GM12873 (cell line): ENCODE measurements at regions not wholly inside any gene's neighbourhood (a gene's known extent, or its start where the extent isn't known, plus 50 kb on each side); places are given as distances from the start of the nearest gene placed in this dataset.

Experiments
- CTCF ChIP-seq: IDR thresholded peaks from 2 replicates; pipeline ENCODE4 v1.5.1; 2012; ENCODE audit warnings: low read depth, mild to moderate bottlenecking, moderate library complexity, low read length, control low read depth; ENCODE audit not compliant: insufficient read depth; ENCODE audit errors: missing control alignments

- no peak for TF ChIP-seq CTCF
Measured at GRCh38 chr9:80831751-80832150, 857.6 kb downstream of the TLE1 start.

- no peak for TF ChIP-seq CTCF
Measured at GRCh38 chr9:80811656-80812055, 877.7 kb downstream of the TLE1 start.

- TF ChIP-seq CTCF = no peak
Measured at GRCh38 chr9:80811003-80811402, 878.3 kb downstream of the TLE1 start.

- TF ChIP-seq CTCF = no peak
Measured at GRCh38 chr9:80806671-80807070, 882.7 kb downstream of the TLE1 start.

DNA sequence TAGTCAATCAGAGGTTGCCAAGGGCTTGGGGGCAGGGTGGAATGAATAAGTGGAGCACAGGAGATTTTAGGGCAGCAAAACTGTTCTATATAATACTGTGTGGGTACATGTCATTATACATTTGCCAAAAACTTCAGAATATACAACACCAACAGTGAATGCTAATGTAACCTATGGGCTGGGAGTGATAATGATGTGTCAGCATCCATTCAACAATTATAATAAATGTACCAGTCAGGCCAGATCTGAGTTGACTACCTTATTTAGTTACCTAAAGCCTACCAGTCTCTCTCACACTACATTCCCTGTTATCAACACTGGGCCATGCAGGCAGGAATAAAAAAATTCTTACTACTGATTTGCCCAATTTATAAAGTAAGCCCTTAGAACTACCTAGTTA lies 884.5 kb downstream of the TLE1 start:
- no peak for TF ChIP-seq CTCF

DNA sequence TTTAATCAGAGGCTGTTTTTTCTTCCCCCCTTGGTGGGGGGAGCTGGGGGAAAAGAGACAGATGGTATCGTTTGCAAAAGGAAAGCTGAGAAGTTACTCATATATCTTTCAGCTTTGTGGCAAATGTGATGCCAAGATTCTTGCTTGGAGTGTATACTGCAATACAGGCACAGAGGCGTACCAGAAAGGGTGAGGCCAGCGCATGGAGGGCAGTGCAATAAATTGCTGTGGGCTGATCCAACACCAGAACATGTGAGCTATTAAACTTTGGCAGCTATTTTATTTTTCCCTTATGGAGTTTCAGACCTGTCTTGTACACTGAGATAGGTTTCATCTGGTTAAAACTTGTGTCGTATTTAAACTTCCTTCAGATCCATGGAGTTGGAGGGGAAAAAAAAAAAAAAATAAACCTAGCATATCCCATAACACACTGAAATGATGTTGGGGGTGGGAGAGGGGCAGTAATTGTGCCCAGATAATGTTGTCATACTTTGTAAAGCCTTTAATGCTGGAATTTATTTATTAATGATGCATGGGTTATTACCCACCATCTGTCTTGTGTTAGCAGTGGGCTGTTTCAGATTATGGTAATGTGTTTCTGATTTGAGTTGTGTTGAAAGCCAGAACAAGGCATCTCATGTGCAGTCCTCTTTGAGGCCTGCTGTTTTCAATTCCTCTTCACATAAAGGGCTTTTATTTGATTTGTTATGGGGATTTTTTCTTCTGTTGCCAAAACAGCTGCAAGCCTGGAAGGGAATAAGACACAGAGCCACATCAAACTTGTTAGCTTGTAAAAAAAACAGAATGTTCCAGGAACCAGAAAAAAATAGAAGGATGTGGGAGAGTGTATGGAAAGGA lies 891.3 kb downstream of the TLE1 start:
- no peak for TF ChIP-seq CTCF

DNA sequence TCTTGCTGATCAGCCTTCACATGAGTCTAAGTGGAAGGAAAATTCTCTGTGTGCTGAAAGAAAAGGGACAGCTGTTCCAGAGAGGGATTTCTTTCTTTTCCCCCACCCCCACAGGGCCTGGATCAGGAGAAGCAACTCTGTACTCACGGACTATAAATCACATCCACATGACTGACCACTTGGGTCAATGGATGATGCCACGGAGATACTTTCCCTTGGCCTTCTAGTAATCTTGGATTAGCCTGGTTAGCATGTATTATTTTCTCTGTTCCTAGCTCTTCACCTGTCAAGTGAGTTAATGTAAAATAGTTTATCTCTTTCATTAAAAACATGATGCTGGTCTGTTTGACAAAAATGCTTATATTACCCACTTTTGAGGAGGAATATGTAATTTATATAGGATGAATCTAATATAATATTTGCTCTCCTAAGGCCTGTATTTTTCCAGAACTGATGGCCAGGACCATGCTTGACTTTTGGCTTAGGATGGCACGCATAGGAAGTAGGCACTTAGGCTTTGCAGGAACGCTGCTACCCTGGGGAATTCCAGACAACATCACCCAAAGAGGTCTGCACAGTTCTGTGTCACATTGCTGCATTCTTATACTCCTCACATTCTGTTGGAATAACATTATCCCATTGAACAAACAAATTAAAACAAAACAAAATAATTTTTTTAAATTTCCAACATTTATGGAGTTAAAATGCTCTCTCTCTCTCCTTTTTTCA lies 892.1 kb downstream of the TLE1 start:
- TF ChIP-seq CTCF = no peak
